Endothelial cell of umbilical vein (primary cell): ENCODE measurements at regions not wholly inside any gene's neighbourhood (a gene's known extent, or its start where the extent isn't known, plus 50 kb on each side); places are given as distances from the start of the nearest gene placed in this dataset.

ENCODE experiments used
- BruUV-seq: library from RNA; stranded (reverse); fragments of 400-500 nt; replicated peaks from 2 replicates; lab custom pipeline; 2021; lab: Mats Ljungman, UMichigan
- CTCF ChIA-PET: fragments of 300-600, 350-600 bp; sonication (Branson Sonifier 250); formaldehyde crosslinking; loops from one replicate; lab custom pipeline; 2021; ENCODE audit warnings: antibody characterized with exemption, inconsistent platforms; lab: Charles Lee
- POLR2A ChIA-PET: fragments of 300-600, 350-600 bp; sonication (Branson Sonifier 250); formaldehyde crosslinking; loops from one replicate; lab custom pipeline; 2021; ENCODE audit warnings: antibody characterized with exemption, inconsistent platforms; lab: Charles Lee
- DNase-seq: peaks from one replicate; pipeline ENCODE4 v3.0.0-alpha.2; 2011; ENCODE audit warnings: low read depth, low spot score
- FAIRE-seq: peaks from 2 replicates; lab custom pipeline; 2011; peaks lifted over from hg19 to GRCh38; lab: Jason Lieb, UNC
- H2AFZ ChIP-seq: 2 replicates; pipeline ENCODE4 v1.6.0; 2012; ENCODE audit warnings: low read depth, low read length, control low read depth, inconsistent platforms
- H3K27ac ChIP-seq: 2 replicates; pipeline ENCODE4 v1.5.1; 2011; ENCODE audit warnings: low read depth, mild to moderate bottlenecking, control low read depth, low read length, moderate library complexity; ENCODE audit not compliant: insufficient read depth
- H3K27me3 ChIP-seq, 2 experiments: 2 replicates each; pipeline versions ENCODE4 v1.6.0 to v1.6.1; 2011; ENCODE audit warnings: low read length in 2 of 2, mixed read lengths in 1 of 2; ENCODE audit not compliant: control insufficient read depth in 2 of 2, insufficient read depth in 2 of 2
- H3K36me3 ChIP-seq, 2 experiments: 2 replicates in 1 of 2; 3 replicates in 1 of 2; pipeline ENCODE4 v1.5.1; 2011; ENCODE audit warnings: low read length in 2 of 2, mild to moderate bottlenecking in 1 of 2, moderate library complexity in 1 of 2; ENCODE audit not compliant: control insufficient read depth in 2 of 2, insufficient read depth in 2 of 2; ENCODE audit errors: extremely low read depth in 1 of 2
- H3K4me1 ChIP-seq: 3 replicates; pipeline ENCODE4 v1.5.1; 2011; ENCODE audit warnings: mild to moderate bottlenecking, low read length; ENCODE audit not compliant: control insufficient read depth, insufficient read depth; ENCODE audit errors: extremely low read depth
- H3K4me2 ChIP-seq: 2 replicates; pipeline ENCODE4 v1.6.1; 2011; ENCODE audit warnings: low read length, control low read depth, mixed read lengths; ENCODE audit not compliant: insufficient read depth
- H3K4me3 ChIP-seq, 3 experiments: fragments of 200-600 bp in 1 of 3; sonication (generic), shearing (Covaris generic) in 1 of 3; replicated peaks in 1 of 3; 2 replicates each; pipeline ENCODE4 v1.5.1; 2011 to 2016; ENCODE audit warnings: control low read depth in 3 of 3, low read length in 3 of 3, mild to moderate bottlenecking in 2 of 3, inconsistent platforms in 1 of 3, low read depth in 1 of 3, moderate library complexity in 1 of 3; ENCODE audit not compliant: insufficient read depth in 1 of 3
- H3K79me2 ChIP-seq: 2 replicates; pipeline ENCODE4 v1.6.0; 2012; ENCODE audit warnings: low read length, inconsistent platforms; ENCODE audit not compliant: control insufficient read depth, insufficient read depth
- H3K9ac ChIP-seq: replicated peaks from 2 replicates; pipeline ENCODE3; 2011; ENCODE audit warnings: low read length, control low read depth; ENCODE audit not compliant: insufficient read depth; ENCODE audit errors: extremely low read depth
- H3K9me1 ChIP-seq: replicated peaks from 3 replicates; pipeline ENCODE4 v1.6.0; 2011; ENCODE audit warnings: mild to moderate bottlenecking, low read length; ENCODE audit not compliant: control insufficient read depth, insufficient read depth; ENCODE audit errors: extremely low read depth
- H3K9me3 ChIP-seq: replicated peaks from 2 replicates; pipeline ENCODE4 v1.5.1; 2012; ENCODE audit warnings: low read length, inconsistent platforms; ENCODE audit not compliant: control insufficient read depth, insufficient read depth
- H4K20me1 ChIP-seq: replicated peaks from 2 replicates; pipeline ENCODE3; 2011; ENCODE audit warnings: mild to moderate bottlenecking, low read length; ENCODE audit not compliant: control insufficient read depth, insufficient read depth; ENCODE audit errors: extremely low read depth
- CTCF ChIP-seq, 2 donors: IDR thresholded peaks; 1 replicate in 1 of 2; 2 replicates in 1 of 2; pipeline ENCODE4 v1.5.1; 2011; ENCODE audit warnings: low read length in 2 of 2, mild to moderate bottlenecking in 2 of 2, moderate library complexity in 2 of 2, control low read depth in 1 of 2, inconsistent platforms in 1 of 2, low read depth in 1 of 2; ENCODE audit not compliant: insufficient read depth in 1 of 2; ENCODE audit errors: extremely low read depth in 1 of 2
- EZH2 ChIP-seq: IDR thresholded peaks from 2 replicates; pipeline ENCODE4 v1.6.1; 2012; ENCODE audit warnings: borderline replicate concordance, low read depth, mild to moderate bottlenecking, moderate library complexity, low read length, inconsistent platforms; ENCODE audit not compliant: severe bottlenecking
- FOS ChIP-seq: IDR thresholded peaks from 2 replicates; pipeline ENCODE4 v1.6.1; 2011; ENCODE audit warnings: mild to moderate bottlenecking, low read length, moderate library complexity, borderline replicate concordance; ENCODE audit not compliant: insufficient read depth
- GATA2 ChIP-seq: IDR thresholded peaks from 2 replicates; pipeline ENCODE4 v1.7.0; 2011; ENCODE audit warnings: low read depth, mild to moderate bottlenecking, moderate library complexity, mixed read lengths, low read length; ENCODE audit not compliant: insufficient read length, insufficient read depth
- JUN ChIP-seq: IDR thresholded peaks from 2 replicates; pipeline ENCODE4 v1.6.1; 2011; ENCODE audit warnings: borderline replicate concordance, low read depth; ENCODE audit not compliant: insufficient read length, insufficient read depth
- MAX ChIP-seq: IDR thresholded peaks from 2 replicates; pipeline ENCODE4 v1.6.1; 2011; ENCODE audit not compliant: insufficient read depth, insufficient read length
- MYC ChIP-seq: IDR thresholded peaks from one replicate; pipeline ENCODE4 v1.6.1; 2011; ENCODE audit warnings: mild to moderate bottlenecking, low read depth, low read length
- POLR2A ChIP-seq: IDR thresholded peaks from 2 replicates; pipeline ENCODE4 v1.6.1; 2012; ENCODE audit warnings: low read depth, mild to moderate bottlenecking, control low read depth, low read length
- POLR2AphosphoS5 ChIP-seq: IDR thresholded peaks from 2 replicates; pipeline ENCODE4 v1.6.1; 2012; ENCODE audit warnings: low read depth, mild to moderate bottlenecking, control low read depth, low read length, moderate library complexity; ENCODE audit not compliant: insufficient read depth
- dilution Hi-C: fragments of 300-500 bp; cut with MboI; formaldehyde crosslinking; loops from one replicate; pipeline ENCODE4 v1.15.0; 2019; ENCODE audit warnings: low sequenced_read_pairs; ENCODE audit not compliant: extremely low pct_ligation_motif_present
- intact Hi-C: fragments of 100-400 bp; cut with micrococcal nuclease; formaldehyde crosslinking; loops from one replicate; pipeline ENCODE4 v1.10.0; 2022

- dilution Hi-C loops (no loop called here), intact Hi-C loops (no loop called here)
- H4K20me1 ChIP-seq = no peaks in the 10 kb centered on the region
- H3K9me3 ChIP-seq = no peaks in the 10 kb centered on the region
- H3K4me2 ChIP-seq = no peak overlapping the region
- ChIA-PET CTCF (no interaction called here), POLR2A (no interaction called here)
- BruUV-seq = no TSS peak
- no peak overlapping the region for H2AFZ ChIP-seq
- no peaks in the 10 kb centered on the region for H3K9me1 ChIP-seq
- FAIRE-seq (no peak), DNase-seq (no peak)
- H3K79me2 ChIP-seq = no peaks in the 10 kb centered on the region
- no peak overlapping the region for H3K27ac ChIP-seq
- no peak for TF ChIP-seq JUN
- H3K36me3 ChIP-seq = no peaks in the 10 kb centered on the region
- no peak overlapping the region for H3K9ac ChIP-seq
- H3K4me1 ChIP-seq = no peaks in the 10 kb centered on the region
- H3K4me3 ChIP-seq = no peak overlapping the region
- H3K27me3 ChIP-seq = no peaks in the 10 kb centered on the region
Observed at GRCh38 chr2:49515996-49516782, 361.9 kb upstream of the FSHR start.

GRCh38 chr2:49514201-49514600 is 359.9 kb upstream of the FSHR start:
- CTCF ChIA-PET = no interaction called here

More at GRCh38 chr2:49514201-49514600, 359.9 kb upstream of the FSHR start:
- Histone ChIP-seq H3K9me1 (no peaks in the 10 kb centered on the region), H3K79me2 (no peaks in the 10 kb centered on the region), H2AFZ (no peak overlapping the region), H3K4me1 (no peaks in the 10 kb centered on the region), H3K9me3 (no peaks in the 10 kb centered on the region), H4K20me1 (no peaks in the 10 kb centered on the region), H3K4me3 (no peak overlapping the region), H3K9ac (no peak overlapping the region), H3K4me2 (no peak overlapping the region), H3K36me3 (no peaks in the 10 kb centered on the region), H3K27ac (no peak overlapping the region), H3K27me3 (no peaks in the 10 kb centered on the region)
- POLR2A ChIA-PET = no interaction called here
- BruUV-seq = no TSS peak
- FAIRE-seq (no peak), DNase-seq (no peak)
- TF ChIP-seq CTCF (IDR thresholded peaks at IDR 0.05; ENCODE audit: extremely low read depth in 1 of 2, insufficient read depth in 1 of 2, low read depth in 1 of 2, low read length in 2 of 2) = no peak
- no peak for TF ChIP-seq EZH2
- TF ChIP-seq FOS = no peak
- no peak for TF ChIP-seq MYC
- no peak for TF ChIP-seq JUN
- no peak for TF ChIP-seq POLR2A
- TF ChIP-seq POLR2AphosphoS5 = no peak
- no peak for TF ChIP-seq MAX
- no peak for TF ChIP-seq GATA2
- intact Hi-C loops (no loop called here), dilution Hi-C loops (no loop called here)
